NCI-H82 treated with DMSO at 0.1 percent for 48 hours (cell line): ENCODE measurements at regions not wholly inside any gene's neighbourhood (a gene's known extent, or its start where the extent isn't known, plus 50 kb on each side); places are given as distances from the start of the nearest gene placed in this dataset.
A peak's percentile ranks its signal among the peaks of the same experiment; 100 is the strongest.

Experiments
- DNase-seq: peaks from one replicate; lab custom pipeline; 2025; ENCODE audit not compliant: unreplicated experiment; lab: John Stamatoyannopoulos, UW

- DNase-seq: no peak
Observed at GRCh38 chr14:56745097-56745496, 65.2 kb downstream of the OTX2 start.

GRCh38 chr14:56744016-56744415, 66.3 kb downstream of the OTX2 start:
- DNase-seq: no peak

GRCh38 chr14:56742391-56742878, 67.8 kb downstream of the OTX2 start:
- peak; percentile 100 for DNase-seq

GRCh38 chr14:56741325-56741724, 69.0 kb downstream of the OTX2 start:
- no peak for DNase-seq

GRCh38 chr14:56738020-56738419, 72.3 kb downstream of the OTX2 start:
- no peak for DNase-seq

- no peak for DNase-seq
Observed at GRCh38 chr14:56733396-56733795, 76.9 kb downstream of the OTX2 start.

GRCh38 chr14:56731187-56731586, 79.1 kb downstream of the OTX2 start:
- DNase-seq: peak; percentile 90

GRCh38 chr14:56730538-56731145, 79.6 kb downstream of the OTX2 start:
- peak; percentile 100 for DNase-seq

- DNase-seq: no peak
Observed at GRCh38 chr14:56724013-56724412, 86.3 kb downstream of the OTX2 start.

GRCh38 chr14:56723418-56723817, 86.9 kb downstream of the OTX2 start:
- DNase-seq: no peak

- DNase-seq: no peak
Observed at GRCh38 chr14:56720703-56721460, 89.4 kb downstream of the OTX2 start.

- DNase-seq: no peak
Observed at GRCh38 chr14:56718312-56718711, 92.0 kb downstream of the OTX2 start.

GRCh38 chr14:56716705-56717104, 93.6 kb downstream of the OTX2 start:
- no peak for DNase-seq

- peak; percentile 69 for DNase-seq
Observed at GRCh38 chr14:56715938-56716337, 94.3 kb downstream of the OTX2 start.

- no peak for DNase-seq
Observed at GRCh38 chr14:56709201-56709600, 101.1 kb downstream of the OTX2 start.

- no peak for DNase-seq
Observed at GRCh38 chr14:56708704-56709103, 101.6 kb downstream of the OTX2 start.

- DNase-seq: no peak
Observed at GRCh38 chr14:56703947-56704346, 106.3 kb downstream of the OTX2 start.

- no peak for DNase-seq
Observed at GRCh38 chr14:56702515-56702914, 107.8 kb downstream of the OTX2 start.
